ENCODE measurements at regions not wholly inside any gene's neighbourhood (a gene's known extent, or its start where the extent isn't known, plus 50 kb on each side); places are given as distances from the start of the nearest gene placed in this dataset.

DNA sequence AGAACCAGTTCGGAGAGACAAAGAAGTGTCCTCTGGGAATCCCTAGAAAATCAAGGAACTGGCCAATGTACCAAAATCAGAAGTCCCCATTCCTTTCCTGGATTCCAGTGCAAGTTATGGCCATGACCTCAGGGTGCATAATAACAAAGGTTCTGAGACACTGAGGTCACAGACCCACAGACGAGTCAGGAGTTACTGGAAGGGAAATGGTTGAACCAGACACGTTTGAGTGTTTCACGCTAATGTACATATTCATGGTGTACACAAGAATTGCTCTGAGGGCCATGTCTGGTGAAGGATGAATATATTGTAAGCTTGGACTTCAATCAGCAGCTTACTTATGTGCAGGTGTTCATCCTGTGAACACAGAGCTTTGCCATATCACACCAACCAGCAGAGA, 58.6 kb upstream of the KLHL29 start:
- Mint-ChIP-seq H3K27me3 (ENCODE audit: low read depth) (peaks cover 32% of the 10 kb centered on the region), H3K9me3 (no peaks in the 10 kb centered on the region), H3K4me3 (no peak overlapping the region), H3K36me3 (ENCODE audit: low read depth) (no peaks in the 10 kb centered on the region), H3K4me1 (no peaks in the 10 kb centered on the region), H3K27ac (ENCODE audit: unreplicated experiment) (no peak overlapping the region)
- TF ChIP-seq, protein P1, sequence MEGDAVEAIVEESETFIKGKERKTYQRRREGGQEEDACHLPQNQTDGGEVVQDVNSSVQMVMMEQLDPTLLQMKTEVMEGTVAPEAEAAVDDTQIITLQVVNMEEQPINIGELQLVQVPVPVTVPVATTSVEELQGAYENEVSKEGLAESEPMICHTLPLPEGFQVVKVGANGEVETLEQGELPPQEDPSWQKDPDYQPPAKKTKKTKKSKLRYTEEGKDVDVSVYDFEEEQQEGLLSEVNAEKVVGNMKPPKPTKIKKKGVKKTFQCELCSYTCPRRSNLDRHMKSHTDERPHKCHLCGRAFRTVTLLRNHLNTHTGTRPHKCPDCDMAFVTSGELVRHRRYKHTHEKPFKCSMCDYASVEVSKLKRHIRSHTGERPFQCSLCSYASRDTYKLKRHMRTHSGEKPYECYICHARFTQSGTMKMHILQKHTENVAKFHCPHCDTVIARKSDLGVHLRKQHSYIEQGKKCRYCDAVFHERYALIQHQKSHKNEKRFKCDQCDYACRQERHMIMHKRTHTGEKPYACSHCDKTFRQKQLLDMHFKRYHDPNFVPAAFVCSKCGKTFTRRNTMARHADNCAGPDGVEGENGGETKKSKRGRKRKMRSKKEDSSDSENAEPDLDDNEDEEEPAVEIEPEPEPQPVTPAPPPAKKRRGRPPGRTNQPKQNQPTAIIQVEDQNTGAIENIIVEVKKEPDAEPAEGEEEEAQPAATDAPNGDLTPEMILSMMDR (conservative IDR thresholded peaks at IDR 0.05) = no peak
- DNase-seq (ENCODE audit: low read depth, low spot score) = no peak

DNA sequence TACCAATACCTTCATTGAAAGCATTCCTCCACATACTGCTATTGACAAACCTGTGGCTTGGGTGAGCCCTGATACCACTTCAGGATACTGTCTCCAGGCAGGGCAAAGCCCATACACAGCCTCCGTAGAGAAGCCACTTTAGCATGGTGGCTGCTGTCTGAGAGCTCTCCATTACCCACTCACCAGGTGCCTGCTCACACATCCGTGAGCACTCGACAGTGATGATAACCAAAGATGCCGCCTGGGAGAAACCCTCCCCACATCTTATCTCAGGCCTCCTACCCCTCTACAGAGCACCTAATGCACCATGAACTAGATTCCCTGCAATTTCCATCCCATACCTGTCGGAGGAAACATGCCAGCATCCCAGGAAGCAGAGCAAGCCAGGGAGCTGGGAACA, 57.6 kb upstream of the KLHL29 start:
- Mint-ChIP-seq H3K4me3 (no peak overlapping the region), H3K27ac (ENCODE audit: unreplicated experiment) (no peak overlapping the region), H3K27me3 (ENCODE audit: low read depth) (peaks cover 37% of the 10 kb centered on the region), H3K4me1 (no peaks in the 10 kb centered on the region), H3K36me3 (ENCODE audit: low read depth) (no peaks in the 10 kb centered on the region), H3K9me3 (no peaks in the 10 kb centered on the region)
- TF ChIP-seq, protein P1 (conservative IDR thresholded peaks at IDR 0.05) = no peak
- DNase-seq (ENCODE audit: low read depth, low spot score) = no peak

DNA sequence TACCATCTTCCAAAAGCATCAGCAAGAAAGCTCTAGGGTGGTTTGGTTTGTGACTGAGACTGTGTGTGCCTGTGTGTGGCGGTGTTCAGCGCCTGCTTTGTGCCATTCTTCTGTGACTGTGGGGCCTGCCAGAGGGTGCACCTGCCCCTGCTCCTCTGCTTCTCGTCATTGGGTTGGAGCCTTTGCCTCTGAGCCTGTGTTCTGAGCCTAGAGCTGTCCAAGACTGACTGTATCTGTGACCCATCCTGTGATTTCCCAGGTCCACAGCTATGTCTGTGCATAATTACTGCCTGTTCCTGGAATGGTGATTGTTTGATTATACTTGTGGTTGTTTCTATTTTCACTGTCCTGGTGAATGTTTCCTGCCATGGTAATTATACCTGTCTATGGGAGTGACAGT, 57.1 kb upstream of the KLHL29 start:
- Mint-ChIP-seq H3K4me1 (no peaks in the 10 kb centered on the region), H3K4me3 (no peak overlapping the region), H3K36me3 (ENCODE audit: low read depth) (no peaks in the 10 kb centered on the region), H3K9me3 (no peaks in the 10 kb centered on the region), H3K27ac (ENCODE audit: unreplicated experiment) (no peak overlapping the region), H3K27me3 (ENCODE audit: low read depth) (peaks cover 37% of the 10 kb centered on the region)
- no peak for DNase-seq (ENCODE audit: low read depth, low spot score)
- TF ChIP-seq, protein P1 (conservative IDR thresholded peaks at IDR 0.05) = no peak

DNA sequence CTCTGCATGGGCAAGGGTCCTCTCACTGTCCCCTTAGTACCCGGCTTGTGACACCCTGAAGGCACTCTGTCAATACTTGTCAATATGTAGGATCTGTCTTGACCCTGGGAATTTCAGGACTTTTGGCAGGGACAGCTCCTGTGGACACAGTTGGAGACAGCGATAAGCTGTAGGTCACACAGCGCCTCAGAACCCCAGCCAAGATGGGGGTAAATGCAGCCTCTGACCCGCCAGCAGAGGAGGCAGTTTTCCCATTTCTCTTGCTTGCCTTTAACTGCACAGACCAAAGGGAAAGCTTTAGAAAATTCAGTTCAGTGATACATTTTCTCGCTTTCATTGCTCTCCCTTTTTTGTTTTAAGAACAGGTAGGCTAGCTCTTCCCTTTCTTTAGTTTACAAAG, 54.8 kb upstream of the KLHL29 start:
- H3K27me3 Mint-ChIP-seq (ENCODE audit: low read depth) = peaks cover 34% of the 10 kb centered on the region
- no peak overlapping the region for H3K27ac Mint-ChIP-seq (ENCODE audit: unreplicated experiment)
- TF ChIP-seq, protein P1 (conservative IDR thresholded peaks at IDR 0.05) = no peak
- peaks cover 8% of the 10 kb centered on the region for H3K4me1 Mint-ChIP-seq
- H3K36me3 Mint-ChIP-seq (ENCODE audit: low read depth) = no peaks in the 10 kb centered on the region
- no peak overlapping the region for H3K4me3 Mint-ChIP-seq
- H3K9me3 Mint-ChIP-seq = no peaks in the 10 kb centered on the region
- DNase-seq (ENCODE audit: low read depth, low spot score) = peak; percentile 20

All from neural crest cell (in vitro differentiated cells).